GM21576 (cell line): ENCODE measurements at regions not wholly inside any gene's neighbourhood (a gene's known extent, or its start where the extent isn't known, plus 50 kb on each side); places are given as distances from the start of the nearest gene placed in this dataset.
"Not testable (repeated sequence)": the region's sequence is repeated elsewhere in the genome, so short reads cannot be mapped to it uniquely, and the experiment has no call there.

ENCODE experiments used
- ATAC-seq: cut with Tn5 transposase; IDR thresholded peaks from one replicate; pipeline ENCODE4 v1.9.1; 2021; ENCODE audit warnings: mild to moderate bottlenecking, moderate library complexity; ENCODE audit not compliant: unreplicated experiment

DNA sequence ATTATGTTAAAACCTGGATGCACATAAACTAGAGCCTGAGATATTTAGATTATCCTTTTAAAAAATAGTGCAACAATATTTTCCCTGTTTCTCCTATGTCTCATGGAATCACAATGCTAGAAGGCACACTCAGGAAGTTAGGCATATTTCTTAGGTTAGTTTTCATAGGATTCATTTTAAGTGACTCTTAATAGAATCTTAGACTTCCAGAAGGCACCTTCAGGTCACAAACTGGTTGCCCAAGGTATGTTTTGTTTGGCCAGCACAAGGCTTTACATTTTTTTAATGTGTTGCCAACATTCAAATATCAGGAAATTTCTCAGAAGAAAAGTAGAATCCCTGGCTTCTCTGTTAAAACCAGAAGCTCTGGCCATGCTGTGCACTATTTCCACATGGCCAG is 129.3 kb downstream of the LNPK start:
- no peak for ATAC-seq

GRCh38 chr2:175872005-175872348 is 130.1 kb downstream of the LNPK start:
- ATAC-seq = no peak

DNA sequence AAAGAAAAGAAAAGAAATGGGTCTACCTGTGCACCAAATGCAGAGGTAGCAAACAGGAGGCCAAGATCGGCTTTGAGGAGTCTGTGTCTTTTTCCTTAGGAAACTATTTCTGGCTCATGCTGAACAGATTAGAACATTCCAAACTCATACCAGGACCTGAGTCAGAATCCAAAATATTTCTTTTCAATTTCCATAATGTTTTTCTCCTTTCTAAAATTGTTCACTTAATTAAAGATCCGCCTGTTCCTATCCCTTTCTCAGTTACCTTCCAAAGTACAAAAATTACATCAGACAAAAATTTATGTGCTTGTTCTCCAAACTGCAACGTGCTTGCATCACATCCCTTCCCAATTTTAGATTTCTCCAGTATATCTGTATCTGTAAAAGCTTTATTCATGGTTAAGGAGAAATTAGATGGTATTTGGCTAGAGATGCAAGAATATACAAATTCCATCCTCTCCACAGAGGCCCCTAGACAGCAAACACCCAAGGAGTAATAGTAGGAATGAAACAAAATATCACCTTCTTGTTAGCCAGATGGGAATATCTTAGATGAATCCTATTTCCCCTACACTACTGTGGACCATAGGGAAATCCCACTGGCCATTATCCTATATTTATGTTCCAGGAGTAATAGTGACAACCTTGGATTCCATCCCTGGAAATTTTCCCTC is 130.6 kb downstream of the LNPK start:
- ATAC-seq = no peak

GRCh38 chr2:175865716-175866115 is 136.4 kb downstream of the LNPK start:
- no peak for ATAC-seq

DNA sequence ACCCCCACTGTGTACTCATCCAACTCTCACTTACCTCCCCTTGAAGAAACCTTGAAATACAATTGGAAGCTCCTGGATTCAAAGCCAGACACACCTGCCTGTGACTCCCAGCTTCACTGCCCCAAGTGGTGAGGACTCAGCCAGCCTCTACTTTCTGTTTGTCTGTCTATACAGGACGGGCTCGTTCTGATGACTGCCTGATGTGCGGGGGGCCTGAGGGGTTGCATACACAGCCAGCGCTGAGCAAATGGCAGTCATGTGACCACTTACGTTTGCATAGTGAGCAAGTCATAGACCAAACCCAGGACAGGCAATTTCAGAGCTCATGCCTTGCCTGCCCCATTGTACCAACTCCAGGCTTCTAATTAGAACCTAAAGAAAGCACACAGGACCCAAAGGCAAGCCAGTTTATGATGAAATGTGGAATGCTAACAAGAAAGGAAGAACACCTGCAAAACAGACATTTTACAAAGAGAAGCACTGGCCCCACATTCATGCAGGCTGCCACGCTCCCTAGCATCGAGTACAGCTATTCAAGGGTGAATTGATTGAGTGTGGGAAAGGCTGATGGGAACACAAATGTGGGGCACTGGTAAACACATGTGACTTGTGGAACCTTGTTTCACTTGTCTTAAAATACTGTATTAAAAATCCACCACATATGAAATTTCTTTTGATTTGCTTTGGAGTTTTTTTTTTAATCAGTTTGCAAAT is 137.8 kb downstream of the LNPK start:
- no peak for ATAC-seq

DNA sequence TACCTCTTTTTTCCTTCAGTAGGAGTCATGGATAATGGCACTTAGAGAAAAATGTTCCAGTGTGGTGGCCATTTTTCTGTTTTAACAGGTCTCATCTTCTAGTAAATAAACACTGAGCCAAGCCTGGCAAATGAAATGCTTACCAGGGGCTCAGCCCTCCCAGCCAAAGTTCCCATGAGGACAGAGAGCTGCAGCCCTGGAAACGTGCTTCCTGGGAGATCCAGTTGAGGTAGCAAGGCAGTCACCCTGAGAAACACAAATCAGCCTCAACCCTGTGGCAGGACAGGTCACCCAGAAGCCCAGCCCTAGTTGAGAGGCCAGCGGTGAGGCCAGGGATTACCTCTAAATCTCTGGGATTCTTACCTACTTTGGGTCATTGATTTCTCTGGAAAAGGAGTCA is 140.1 kb downstream of the LNPK start:
- ATAC-seq = no peak

- no peak for ATAC-seq
Observed at GRCh38 chr2:175855794-175856453, 146.1 kb downstream of the LNPK start.

- ATAC-seq = no peak
Observed at GRCh38 chr2:175855236-175855635, 146.8 kb downstream of the LNPK start.

DNA sequence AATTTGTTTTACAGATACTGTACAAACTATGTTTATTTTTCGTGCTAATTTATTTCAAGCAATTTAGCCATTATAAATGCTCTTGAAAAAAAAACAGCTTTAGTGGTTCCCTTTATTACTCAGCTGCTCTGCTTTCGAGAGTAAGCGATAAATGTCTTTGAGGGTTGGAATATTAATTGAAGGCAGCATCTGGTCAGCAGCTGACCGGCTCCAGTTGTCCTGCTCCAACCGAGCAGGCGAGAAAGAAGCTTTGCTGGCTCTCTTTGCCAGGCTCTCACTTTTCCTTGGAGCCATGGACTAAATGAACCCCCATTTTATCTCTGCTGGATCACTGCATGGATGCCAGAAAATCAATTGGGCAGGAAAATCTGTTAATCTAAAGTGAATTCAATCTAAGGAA is 147.4 kb downstream of the LNPK start:
- ATAC-seq = no peak

DNA sequence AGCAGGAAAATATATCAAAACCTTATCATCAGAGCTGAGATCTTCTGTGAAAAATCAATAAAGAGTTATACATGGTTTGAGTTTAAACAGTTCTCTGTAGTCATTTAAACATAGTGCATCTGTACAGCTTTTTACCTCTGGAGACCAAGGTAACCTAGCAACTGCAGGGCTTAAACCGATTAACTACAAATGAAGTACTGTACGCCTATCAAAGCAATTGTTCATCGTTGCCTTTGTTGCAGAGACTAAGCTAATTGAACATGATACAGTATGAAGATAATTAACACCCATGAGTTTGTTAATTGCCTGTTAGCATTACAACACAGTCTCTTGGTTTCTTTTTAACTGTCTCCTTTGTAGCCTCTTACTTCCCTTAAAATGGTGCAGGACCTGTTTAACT is 147.9 kb downstream of the LNPK start:
- no peak for ATAC-seq

GRCh38 chr2:175853616-175853890 is 148.5 kb downstream of the LNPK start:
- ATAC-seq = no peak

DNA sequence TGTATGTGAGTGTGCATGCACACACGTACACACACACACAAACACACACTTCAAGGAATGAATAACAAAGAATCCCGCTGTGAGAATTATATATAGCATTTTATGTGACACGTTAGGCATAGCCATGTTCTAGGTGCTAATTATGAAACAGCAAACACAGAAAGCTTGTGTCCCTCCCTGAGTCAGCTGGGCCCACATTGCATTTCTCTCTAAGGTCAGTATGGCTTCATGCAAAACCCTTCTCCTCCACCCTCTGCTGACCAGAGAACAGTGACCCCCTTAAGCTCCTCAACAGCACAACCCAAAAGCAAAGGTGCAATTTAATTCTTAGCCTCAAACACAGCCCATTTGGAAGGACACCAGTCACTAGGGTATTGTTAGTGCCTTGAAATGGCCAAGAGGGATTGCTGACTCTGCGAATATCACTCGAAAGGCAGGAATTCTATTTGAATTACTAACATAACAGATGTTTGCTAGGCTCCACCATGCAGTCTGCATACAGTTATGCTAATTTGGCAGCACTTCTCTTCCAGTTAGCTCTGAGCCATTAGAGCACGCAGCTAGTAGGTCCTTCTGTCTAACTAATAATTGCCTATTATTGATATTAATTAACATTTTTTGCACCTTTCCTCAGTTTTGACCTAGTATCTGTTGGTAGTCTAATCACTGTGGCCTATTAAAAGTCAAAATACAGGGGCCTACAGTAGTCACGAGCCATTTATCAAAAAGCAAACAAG is 149.0 kb downstream of the LNPK start:
- no peak for ATAC-seq

DNA sequence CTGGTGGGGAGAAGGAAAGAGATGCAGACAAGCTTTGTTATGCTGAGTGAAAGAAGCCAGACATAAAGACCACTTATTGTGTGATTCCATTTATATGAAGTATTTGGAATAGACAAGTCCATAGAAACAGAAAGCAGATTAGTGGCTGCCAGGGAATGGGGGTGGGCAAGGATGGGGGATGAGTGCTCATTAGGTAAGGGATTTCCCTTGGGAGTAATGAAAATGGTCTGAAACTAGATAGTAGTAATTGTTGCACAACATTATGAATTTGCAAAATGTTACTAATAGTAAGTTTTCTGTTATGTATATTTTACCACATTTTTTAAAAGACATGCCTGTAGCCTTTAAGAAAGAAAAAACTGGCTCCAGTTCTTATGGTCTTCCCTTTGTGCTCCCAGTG is 154.9 kb downstream of the LNPK start:
- no peak for ATAC-seq

- ATAC-seq = no peak
Observed at GRCh38 chr2:175844169-175844568, 157.9 kb downstream of the LNPK start.

GRCh38 chr2:175843625-175844024 is 158.4 kb downstream of the LNPK start:
- ATAC-seq = no peak

GRCh38 chr2:175842996-175843395 is 159.1 kb downstream of the LNPK start:
- no peak for ATAC-seq

DNA sequence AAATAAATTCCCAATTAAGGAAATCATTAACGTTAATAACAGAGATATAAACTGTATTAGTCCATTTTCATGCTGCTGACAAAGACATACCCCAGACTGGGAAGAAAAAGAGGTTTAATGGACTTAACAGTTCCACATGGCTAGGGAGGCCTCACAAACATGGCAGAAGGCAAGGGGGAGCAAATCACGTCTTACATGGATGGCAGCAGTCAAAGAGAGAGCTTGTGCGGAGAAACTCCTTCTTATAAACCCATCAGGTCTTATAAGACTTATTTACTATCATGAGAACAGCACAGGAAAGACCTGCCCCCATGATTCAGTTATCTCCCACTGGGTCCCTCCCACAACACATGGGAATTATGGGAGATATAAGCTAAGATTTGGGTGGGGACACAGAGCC is 161.3 kb downstream of the LNPK start:
- ATAC-seq = not testable (repeated sequence)

DNA sequence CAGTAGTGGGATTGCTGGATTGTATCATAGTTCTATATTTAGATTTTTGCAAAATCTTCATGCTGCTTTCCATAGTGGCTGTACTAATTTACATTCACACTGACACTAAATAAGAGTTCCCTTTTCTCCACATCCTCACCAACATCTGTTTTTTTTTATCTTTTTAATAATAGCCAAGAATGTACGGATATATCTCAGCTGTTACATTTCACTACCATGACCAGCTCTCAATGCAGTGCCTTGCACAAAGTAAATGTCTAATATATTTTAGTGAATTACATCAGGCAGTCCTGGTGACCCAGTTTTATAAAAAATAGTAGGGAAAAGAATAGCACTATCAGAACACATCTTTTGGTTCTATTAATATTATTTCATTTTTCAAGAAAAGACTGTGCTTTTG is 161.8 kb downstream of the LNPK start:
- no peak for ATAC-seq

DNA sequence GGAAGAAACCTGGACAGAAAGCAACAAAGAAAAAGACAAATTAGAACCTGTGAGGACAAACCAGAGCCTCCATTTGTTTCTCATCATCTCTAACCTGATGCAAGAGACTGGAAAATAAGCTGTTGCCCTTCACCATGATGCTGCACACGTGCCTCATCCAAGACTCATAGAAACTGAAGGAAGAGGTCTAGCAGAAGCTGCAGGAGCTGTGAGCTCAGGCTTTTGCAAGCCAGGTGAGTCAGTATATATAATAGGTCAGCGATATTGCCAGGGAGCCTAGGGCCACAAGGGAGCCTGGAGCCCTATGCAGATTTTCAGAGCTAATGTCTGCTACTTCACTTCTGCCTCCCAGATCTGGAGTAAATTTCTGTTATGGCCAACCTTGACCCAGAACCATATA is 163.1 kb downstream of the LNPK start:
- no peak for ATAC-seq

DNA sequence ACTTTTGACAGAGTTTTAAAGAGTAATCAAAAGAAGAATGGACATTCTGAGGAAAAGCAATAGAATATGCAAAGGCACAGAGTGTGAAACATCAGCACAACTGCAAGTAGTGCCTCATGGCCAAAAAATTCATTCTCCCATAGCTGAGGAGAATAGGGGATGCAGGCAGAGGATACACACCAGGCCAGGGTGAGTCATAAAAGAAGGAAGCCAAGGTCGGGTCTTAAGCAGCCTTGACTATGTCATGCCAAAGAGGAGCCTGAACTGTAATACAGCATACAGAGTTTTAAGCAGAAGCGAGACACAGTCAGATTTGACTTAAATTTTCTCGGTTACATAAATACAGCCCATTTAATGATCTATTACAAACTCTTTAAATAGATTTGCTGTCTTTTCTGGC is 165.0 kb downstream of the LNPK start:
- no peak for ATAC-seq

DNA sequence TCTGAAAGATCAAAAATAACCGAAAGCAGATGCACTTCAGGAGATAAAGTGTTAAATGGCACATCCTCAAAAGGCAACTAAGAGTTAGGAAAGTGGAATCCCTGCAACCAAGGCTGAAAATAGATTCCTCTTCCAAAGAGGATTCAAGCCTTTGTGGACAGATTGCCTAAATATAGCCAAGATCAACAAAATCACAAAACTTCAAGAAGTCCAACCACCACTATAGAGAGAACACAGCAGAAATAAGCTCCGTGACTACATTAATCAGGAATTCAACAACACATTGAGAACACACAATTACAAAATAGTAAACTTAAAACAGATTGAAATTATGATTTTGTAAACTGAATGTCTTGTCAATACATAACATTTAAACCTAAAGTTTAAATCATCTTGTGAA is 165.7 kb downstream of the LNPK start:
- ATAC-seq = no peak

GRCh38 chr2:175834477-175834876 is 167.6 kb downstream of the LNPK start:
- no peak for ATAC-seq
